ENCODE measurements at regions not wholly inside any gene's neighbourhood (a gene's known extent, or its start where the extent isn't known, plus 50 kb on each side); places are given as distances from the start of the nearest gene placed in this dataset.
"Not testable (repeated sequence)": the region's sequence is repeated elsewhere in the genome, so short reads cannot be mapped to it uniquely, and the experiment has no call there.

- DNase-seq, result no peak
These were observed 56.0 kb upstream of the MID1 start for GRCh38 chrX:10676235-10676957.

- DNase-seq, result no peak
These were observed 57.1 kb upstream of the MID1 start for GRCh38 chrX:10677490-10677889.

DNA sequence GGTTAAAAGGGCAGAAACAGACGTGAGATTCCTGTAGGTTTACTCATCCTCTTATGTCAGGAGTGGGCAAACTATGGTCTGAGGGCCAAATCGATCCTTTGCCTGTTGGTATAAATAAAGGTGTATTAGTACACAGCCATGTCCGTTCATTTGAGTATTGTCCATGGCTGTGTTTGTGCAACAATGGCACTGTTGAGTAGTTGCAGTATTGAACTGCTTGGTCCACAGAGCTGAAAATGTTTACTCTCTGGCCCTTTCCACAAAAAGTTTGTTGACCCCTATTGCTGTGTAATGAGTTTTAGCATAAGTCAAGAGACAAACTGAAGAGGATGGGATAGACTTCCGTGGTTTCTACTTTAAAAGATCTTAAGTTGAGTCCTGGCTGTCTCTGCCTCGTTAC, 59.0 kb upstream of the MID1 start:
- DNase-seq, result no peak

DNA sequence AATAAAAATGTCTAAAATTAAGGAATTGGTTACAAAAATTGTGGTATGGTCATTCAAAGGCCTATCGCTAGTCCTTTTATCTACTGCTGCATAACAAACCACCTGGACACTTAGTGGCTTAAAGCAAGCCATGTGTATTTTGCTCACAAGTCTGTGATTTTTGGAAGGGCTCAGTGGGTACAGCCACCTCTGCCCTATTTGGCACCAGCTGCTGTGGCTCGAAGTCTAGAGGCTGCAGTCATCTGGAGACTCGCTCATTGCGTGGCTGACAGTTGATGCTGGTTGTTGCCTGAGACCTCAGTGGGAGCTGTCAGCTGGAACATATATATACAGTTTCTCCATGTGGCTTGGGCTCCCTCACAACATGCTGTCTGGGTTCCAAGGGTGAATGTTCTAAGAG, 60.8 kb upstream of the MID1 start:
- DNase-seq, result no peak

DNA sequence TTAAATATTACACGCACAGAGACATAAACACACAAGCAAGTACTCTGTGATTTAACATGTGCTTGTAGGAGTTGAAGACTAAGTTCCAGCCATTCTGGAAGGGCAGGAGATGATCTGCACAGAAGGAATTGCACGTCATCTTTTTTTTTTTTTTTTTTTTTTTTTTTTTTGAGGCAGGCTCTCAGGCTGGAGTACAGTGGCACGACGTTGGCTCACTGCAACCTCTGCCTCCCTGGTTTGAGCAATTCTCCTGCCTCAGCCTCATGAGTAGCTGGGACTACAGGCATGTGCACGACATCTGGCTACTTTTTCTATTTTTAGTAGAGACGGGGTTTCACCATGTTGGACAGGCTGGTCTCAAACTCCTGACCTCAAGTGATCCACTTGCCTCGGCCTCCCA, 63.2 kb upstream of the MID1 start:
- DNase-seq, result not testable (repeated sequence)

DNA sequence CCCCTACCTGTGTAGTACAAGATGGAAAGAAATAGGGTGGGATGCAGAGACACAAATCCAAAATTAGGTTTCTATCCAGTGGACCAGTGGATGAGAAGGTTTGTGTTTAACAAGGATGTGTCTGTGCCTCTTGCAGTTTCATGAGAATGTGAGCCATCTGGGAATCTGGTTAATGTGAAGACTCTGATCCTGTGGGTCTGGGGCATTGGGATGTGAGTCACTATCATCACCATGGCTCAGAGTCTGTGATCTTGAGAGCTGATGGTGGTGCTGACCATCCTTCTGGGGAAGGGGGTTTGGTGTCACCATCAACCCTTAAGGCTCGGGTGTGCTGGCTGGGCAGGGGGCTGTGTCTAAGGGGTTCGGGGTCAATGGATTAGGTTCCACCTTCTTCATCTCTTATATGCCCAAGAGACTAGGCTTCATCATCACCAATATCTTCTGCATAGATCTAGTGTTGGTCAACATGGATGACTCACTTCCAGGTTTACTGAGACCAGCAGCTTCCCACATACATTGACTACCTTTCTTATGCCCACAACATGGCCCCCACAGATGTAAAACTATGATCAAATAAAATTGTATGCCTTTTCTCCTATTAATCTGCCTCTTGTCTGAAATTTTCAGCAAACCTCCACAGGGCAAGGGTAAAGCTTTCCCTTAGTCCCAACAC, 65.7 kb upstream of the MID1 start:
- no peak for DNase-seq

DNA sequence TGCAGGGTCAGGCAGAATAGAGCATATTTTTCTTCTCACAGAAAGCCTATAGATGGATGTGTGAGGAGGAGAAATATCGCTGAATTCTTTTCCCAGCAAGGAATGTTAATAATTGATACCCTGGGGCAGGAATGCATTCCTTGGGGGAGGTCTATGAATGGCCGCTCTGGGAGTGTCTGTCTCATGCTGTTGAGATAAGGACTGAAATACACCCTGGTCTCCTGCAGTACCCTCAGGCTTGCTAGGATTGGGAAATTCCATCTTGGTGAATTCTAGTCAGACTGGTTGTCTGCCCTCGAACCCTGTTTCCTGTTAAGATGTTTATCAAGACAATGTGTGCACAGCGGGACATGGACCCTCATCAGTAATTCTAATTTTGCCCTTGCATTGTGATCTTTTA, 71.4 kb upstream of the MID1 start:
- not testable (repeated sequence) for DNase-seq

GRCh38 chrX:10697616-10698317, 77.4 kb upstream of the MID1 start:
- DNase-seq, result no peak

DNA sequence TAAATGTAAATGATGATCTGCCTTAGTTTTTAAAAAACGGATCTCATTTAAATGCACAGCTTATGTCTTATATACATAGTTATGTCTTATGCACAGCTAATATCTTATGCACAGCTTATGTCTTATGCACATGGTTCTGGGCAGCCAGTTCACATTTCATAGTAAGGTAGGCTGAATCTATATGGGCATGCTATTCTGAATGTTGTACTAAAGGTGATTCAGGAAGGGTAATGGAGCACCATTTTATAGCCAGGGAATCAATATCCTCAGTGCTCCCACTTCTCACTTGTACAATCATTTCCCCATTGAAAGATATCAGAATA, 77.9 kb upstream of the MID1 start:
- DNase-seq, result no peak

GRCh38 chrX:10702031-10702430, 81.6 kb upstream of the MID1 start:
- no peak for DNase-seq

DNA sequence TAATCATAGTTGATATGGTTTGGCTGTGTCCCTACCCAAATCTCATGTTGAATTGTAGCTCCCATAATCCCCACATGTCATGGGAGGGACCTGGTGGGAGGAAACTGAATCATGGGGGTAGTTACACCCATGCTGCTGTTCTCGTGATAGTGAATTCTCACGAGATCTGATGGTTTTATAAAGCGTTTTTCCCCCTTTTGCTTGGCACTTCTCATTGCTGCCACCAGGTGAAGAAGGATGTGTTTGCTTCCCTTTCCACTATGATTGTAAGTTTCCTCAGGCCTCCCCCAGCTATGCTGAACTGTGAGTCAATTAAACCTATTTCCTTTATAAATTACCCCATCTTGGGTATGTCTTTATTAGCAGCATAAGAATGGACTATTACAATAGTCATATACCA, 86.0 kb upstream of the MID1 start:
- not testable (repeated sequence) for DNase-seq

DNA sequence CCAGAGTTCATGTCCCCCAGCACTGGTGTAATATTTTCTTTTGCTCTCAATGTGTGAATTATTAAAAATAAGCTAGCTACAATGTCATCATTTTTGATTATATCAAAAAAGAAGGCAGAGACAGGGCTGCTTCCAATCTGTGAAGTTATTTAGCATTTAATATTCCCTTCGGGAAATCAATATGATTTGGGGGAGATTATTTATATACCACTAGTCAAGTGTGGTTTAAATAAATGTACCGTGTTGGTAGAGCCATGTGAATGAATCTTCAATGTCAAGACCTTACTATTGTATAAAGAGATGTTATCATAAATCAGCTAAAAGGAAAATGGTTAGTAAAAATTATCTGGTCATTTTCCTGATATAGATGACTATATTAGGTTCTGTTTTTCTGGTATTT, 87.4 kb upstream of the MID1 start:
- no peak for DNase-seq

DNA sequence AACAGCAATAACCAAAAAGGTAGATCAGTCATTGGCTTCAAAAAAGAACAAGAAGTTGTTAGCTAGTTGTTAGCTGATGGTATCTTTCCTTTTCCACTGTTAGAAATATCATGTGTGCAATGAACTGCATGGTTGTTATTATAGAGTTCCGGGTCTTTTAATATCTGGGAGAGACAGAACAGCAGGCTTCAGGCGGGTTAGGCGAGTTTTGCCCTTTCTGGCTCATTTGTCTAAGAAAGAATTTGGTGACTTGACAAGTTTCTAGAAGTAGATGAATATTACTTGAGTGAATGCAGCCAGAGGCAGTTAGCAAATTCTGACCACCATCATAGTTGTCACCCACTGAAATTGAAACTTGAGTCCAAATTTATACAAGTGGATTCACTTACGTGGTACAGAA, 88.9 kb upstream of the MID1 start:
- DNase-seq, result no peak

- DNase-seq, result no peak
These were observed 94.1 kb upstream of the MID1 start for GRCh38 chrX:10714531-10714930.

GRCh38 chrX:10722851-10723250, 102.5 kb upstream of the MID1 start:
- DNase-seq, result no peak

DNA sequence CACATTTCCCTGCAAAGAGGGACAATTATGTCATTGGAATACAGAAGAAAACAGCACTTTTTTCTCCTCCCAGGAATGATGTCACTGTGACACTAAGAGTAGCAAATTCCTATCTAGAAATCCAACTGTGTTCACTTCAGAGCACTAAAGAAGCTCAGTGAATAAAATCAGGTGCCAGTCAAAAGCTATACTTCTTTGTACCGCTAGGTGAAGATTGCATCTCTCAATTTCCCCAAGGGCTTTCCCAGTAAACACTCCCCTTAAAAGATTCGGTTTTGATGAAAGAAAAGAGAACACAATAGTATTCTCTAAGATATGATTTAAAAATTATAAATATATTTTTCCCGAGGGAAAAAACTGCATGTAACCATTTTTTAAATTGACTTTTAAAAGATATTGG, 104.7 kb upstream of the MID1 start:
- DNase-seq, result no peak

GRCh38 chrX:10726647-10727046, 106.3 kb upstream of the MID1 start:
- no peak for DNase-seq

DNA sequence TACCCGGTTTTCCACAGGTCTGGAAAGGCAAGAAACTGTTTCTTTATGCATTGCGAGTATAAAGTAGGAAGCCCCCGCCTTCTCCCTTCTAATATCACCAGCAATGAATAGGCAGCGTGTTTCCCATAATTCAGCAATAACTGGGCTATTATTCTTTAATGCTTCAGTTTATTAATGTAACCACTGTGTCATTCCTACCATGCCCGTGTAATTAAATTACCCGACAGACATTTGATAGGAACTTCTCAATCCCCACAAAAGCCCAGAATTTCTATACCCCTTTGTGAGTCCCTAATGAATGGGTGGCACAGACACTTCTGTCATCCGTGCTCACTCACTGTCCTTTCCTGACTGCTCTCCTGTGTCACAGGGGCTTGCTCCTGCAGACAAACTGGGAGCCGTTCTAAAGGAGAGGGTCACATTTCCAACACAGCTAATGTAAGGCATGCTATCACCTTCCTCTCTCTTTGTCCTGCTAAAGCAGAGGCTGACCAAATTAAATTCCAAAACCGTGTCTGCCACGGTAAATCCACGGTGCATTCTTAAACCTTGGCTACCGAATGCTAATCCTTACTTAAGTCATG, 108.5 kb upstream of the MID1 start:
- no peak for DNase-seq

DNA sequence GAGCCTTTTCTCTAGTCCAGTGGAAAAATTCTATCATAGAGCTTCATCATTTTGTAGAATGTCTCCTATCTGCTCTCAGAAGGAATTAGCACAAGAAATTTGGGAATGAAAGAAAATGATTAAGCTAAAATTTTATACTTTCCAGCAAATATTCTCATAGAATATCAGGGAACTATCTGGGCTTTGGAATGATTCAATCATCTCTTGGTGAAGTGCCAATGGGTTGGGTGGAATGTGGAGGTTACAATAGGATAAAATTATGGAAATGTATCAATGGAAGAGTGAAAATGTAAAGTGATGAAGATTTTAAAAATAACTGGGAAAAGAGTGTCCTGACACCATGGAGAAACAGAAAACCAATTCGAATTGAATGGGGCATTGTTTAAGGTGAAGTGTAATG, 119.0 kb upstream of the MID1 start:
- no peak for DNase-seq

DNA sequence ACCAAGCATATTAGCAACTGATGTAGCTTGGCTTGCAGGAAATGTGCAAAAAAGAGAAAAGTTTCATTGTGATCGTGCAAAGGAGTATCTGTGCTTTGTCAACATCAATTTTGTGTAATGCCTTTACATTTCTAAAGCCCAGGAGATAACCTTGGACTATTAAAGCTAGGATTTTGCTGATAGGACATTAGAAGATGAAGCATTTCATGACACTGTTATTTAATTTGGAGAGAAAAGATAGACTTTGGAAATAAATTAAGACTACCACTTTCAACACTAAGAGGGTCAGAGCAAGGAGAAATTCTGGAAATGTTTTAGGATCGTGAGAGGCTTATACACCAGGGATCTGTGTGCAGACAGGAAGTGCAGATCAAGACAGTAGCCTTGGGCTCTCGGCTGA, 120.6 kb upstream of the MID1 start:
- no peak for DNase-seq

GRCh38 chrX:10741550-10741949, 121.2 kb upstream of the MID1 start:
- DNase-seq, result no peak

DNA sequence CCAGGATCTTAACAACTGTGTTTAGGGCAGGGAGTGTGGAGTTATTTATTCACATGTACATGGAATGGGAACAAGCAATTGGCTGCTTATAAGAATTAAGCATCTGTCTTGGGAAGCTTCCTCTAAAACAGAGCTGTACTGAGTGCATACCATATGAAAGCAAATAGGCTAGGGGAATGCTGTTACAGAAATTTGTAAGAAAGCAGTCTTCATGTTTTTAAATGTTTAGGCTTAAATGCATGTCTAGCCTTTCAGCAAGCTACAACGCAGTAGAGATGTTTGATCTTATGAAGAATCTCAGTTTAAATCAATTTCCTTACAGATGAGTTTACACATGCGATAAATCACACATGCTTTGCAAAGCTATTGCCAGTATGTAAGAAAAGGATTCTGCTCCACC, 123.1 kb upstream of the MID1 start:
- DNase-seq, result no peak

DNA sequence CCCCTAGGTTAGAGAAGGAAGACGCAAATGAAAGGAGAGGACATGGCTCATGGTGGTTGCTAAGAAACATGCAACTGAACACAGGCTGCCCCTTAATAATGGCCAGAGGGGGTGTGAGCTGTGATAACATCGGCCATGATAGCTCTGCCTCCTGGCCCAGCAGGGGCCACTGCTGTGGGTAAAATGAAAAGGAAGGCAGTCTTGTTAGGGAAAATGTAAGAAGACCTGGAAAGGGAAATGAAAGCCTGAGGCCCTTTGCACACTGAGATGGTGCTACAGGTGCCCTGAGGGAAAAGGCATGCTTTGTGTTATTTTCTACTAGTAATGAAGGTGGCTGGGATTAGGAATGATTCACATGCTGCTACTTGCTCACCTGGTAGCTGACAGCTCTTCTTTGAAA, 123.6 kb upstream of the MID1 start:
- no peak for DNase-seq

DNA sequence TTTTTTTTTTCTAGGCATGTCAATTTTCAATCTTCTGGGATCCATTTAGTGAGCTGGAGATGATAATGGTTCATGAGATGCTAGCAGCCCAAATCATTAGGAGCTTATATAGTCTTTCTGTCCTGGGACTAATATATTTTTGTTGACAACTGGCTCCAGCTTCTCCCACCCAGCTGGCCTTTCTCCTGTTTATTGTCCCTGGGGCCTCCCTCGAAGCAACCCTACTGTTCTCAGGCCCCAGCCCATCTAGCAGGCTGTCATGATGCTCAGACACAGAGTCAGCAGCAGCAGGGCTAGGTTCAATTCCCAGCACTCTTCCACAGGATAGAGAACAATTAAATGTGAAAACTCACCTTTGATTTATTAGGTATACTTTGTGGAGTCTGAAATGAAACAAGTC, 127.6 kb upstream of the MID1 start:
- no peak for DNase-seq
